ENCODE measurements at regions not wholly inside any gene's neighbourhood (a gene's known extent, or its start where the extent isn't known, plus 50 kb on each side); places are given as distances from the start of the nearest gene placed in this dataset.

DNA sequence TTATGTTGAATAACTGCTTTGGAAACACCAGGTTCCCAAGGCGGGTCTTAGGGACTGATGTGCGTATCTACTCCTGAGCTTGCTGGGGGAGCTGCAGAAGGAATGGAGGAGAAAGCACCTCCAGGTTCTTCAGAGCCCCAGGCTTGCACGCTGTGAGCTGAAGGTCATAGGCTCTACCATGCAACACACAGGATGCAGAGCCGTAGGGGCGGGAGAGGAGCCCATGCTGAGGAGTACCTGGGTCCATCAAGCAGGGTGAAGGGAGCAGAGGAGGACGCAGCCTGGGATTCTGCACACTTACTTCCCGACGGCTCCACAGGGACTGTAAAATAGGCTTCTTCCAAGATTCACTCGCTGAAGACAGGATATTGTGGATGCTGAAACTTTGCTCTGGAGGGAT, 426.5 kb upstream of the FRG1 start:
- TF ChIP-seq, protein P1, sequence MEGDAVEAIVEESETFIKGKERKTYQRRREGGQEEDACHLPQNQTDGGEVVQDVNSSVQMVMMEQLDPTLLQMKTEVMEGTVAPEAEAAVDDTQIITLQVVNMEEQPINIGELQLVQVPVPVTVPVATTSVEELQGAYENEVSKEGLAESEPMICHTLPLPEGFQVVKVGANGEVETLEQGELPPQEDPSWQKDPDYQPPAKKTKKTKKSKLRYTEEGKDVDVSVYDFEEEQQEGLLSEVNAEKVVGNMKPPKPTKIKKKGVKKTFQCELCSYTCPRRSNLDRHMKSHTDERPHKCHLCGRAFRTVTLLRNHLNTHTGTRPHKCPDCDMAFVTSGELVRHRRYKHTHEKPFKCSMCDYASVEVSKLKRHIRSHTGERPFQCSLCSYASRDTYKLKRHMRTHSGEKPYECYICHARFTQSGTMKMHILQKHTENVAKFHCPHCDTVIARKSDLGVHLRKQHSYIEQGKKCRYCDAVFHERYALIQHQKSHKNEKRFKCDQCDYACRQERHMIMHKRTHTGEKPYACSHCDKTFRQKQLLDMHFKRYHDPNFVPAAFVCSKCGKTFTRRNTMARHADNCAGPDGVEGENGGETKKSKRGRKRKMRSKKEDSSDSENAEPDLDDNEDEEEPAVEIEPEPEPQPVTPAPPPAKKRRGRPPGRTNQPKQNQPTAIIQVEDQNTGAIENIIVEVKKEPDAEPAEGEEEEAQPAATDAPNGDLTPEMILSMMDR (IDR thresholded peaks at IDR 0.05; ENCODE audit: extremely low read depth, missing control alignments) = no peak
- DNase-seq (ENCODE audit: low spot score) = no peak

DNA sequence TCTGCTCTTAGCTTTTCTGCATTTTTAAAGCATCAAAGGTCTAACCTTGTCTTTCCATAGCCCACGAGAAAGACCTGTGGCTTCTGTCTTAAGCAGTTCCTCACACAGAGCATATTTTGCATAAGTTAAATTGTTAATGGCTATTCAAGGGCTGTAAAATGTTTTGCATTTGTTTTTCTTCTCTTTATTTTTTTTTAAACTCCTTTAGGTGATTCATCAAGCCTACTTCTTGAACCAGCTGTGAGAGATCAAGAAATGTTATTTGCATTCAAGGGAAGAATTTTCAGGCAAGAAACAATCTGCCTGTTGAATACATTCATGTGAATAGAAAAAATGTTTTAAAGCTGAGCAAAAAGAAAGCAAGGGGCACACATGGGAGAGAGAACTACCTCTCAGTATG, 423.8 kb upstream of the FRG1 start:
- TF ChIP-seq, protein P1 (IDR thresholded peaks at IDR 0.05; ENCODE audit: extremely low read depth, missing control alignments) = no peak
- no peak for DNase-seq (ENCODE audit: low spot score)

DNA sequence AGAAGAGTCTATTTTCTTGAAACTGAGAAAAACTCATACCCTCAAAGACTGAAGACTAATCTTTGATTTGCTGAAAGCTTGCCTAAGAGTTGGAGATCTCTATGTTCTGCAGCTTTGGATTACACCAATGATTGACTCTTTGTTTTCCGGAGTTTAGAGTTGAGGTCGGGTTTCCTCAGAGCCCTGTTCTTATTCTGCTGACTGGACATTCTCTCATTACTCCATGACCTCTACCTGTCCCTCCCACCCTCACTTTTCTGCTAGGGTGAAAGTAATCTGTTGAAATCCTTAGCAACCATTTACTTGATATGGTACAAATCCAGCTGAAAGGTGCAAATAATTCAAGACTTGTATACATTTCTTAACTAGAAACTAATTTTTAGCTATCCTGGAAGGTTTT, 421.5 kb upstream of the FRG1 start:
- TF ChIP-seq, protein P1 (IDR thresholded peaks at IDR 0.05; ENCODE audit: extremely low read depth, missing control alignments) = no peak
- DNase-seq (ENCODE audit: low spot score) = no peak

DNA sequence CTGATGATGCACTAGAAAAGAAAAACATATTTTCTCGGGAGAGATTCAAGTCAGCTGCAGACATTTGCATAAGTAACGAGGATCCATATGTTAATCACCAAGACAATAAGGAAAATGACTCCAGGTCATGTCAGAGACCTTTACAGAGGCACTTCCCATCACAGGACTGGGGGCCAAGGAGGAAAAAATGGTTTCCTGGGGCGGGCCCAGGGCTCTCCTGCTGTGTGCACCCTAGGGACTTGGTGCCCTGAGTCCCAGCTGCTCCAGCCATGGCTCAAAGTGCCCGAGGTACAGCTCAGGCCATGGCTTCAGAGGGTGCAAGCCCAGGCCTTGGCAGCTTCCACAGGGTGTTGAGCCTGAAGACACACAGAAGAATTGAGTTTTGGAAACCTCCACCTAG, 415.4 kb upstream of the FRG1 start:
- TF ChIP-seq, protein P1 (IDR thresholded peaks at IDR 0.05; ENCODE audit: extremely low read depth, missing control alignments) = no peak
- no peak for DNase-seq (ENCODE audit: low spot score)

DNA sequence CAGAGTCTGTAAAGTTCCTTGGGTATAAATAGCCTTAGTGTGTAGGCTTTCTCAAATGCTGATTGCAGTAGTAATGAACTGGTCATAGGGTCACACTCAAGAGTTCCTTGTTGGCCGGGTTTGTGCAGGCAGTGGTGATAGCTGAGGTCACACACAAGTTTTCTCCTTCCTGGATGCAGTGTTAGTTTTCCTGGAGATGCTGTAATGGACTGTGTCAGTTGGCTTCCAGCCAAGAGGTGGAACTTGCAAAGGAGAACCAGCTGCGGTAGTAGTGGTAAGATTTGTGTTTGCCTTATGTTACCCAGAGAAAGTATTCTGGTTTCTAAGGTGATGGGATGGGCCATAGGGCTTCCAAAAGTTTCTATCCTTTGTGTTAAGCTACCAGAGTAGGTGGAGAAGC, 409.8 kb upstream of the FRG1 start:
- no peak for DNase-seq (ENCODE audit: low spot score)
- TF ChIP-seq, protein P1 (IDR thresholded peaks at IDR 0.05; ENCODE audit: extremely low read depth, missing control alignments) = no peak

DNA sequence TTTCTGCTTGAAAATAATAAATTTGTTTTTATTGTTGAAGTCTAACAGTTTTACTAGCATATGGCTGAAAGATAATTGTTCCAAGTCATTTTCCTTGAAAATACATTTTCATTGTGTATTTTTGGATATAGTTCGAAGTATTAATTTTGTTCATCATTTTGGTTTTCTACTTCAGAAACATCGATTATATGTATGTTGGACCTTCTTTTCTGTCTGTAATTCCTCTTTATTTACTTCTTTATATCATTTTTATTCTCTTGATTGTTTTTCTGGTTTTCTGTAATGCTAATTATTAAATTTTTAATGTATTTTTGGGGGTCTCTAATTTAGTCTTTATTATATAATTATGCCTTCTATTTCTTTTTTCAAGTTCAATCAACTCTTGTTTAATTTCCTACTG, 407.1 kb upstream of the FRG1 start:
- DNase-seq (ENCODE audit: low spot score) = no peak

DNA sequence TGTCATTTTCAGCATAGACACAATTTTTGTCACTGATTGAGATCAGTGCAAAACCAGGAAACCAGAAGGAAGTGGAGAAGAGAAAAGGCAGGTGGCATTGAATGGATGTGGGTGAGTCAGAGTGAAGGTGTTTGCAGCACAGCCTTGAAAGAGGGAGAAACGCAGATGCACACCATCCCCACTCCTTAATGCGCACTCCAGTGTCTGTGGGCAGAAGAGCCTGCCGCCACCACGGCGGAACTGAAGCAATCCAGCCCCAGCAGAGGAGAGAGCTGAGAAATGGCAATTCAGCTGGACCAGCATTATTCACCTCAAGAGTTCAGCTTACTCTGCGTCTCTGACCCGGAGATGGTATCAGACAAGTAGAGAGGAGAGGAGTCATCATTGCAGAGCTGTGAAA, 393.1 kb upstream of the FRG1 start:
- no peak for DNase-seq (ENCODE audit: low spot score)
- TF ChIP-seq, protein P1 (IDR thresholded peaks at IDR 0.05; ENCODE audit: extremely low read depth, missing control alignments) = no peak

More for the DNA sequence above, 407.1 kb upstream of the FRG1 start:
- TF ChIP-seq, protein P1 (IDR thresholded peaks at IDR 0.05; ENCODE audit: extremely low read depth, missing control alignments) = no peak
